ENCODE measurements at regions not wholly inside any gene's neighbourhood (a gene's known extent, or its start where the extent isn't known, plus 50 kb on each side); places are given as distances from the start of the nearest gene placed in this dataset.
"Not testable (repeated sequence)": the region's sequence is repeated elsewhere in the genome, so short reads cannot be mapped to it uniquely, and the experiment has no call there.

GRCh38 chr21:9067515-9067914 lies 1453.9 kb upstream of the TPTE start:
- H3K27ac ChIP-seq (ENCODE audit: low read depth in 1 of 2, low read length in 2 of 2); H3K4me3 ChIP-seq (ENCODE audit: low read depth in 1 of 3, low read length in 3 of 3); H3K9ac ChIP-seq (ENCODE audit: low read depth in 1 of 2, low read length in 2 of 2); DNase-seq (ENCODE audit: low spot score); H3K36me3 ChIP-seq (ENCODE audit: control insufficient read depth in 4 of 4, insufficient read depth in 3 of 4, low read depth in 1 of 4, low read length in 3 of 4); H3K4me1 ChIP-seq (ENCODE audit: control insufficient read depth in 4 of 4, insufficient read depth in 4 of 4, low read length in 3 of 4); H3K9me3 ChIP-seq (ENCODE audit: control insufficient read depth in 4 of 4, low read length in 3 of 4); H3K27me3 ChIP-seq (ENCODE audit: control insufficient read depth in 4 of 4, insufficient read depth in 4 of 4, low read length in 3 of 4): not testable (repeated sequence)
- 83% methylated on average over 2 of the region's 6 CpGs for WGBS

- 79% methylated on average over 9 of the region's 11 CpGs for WGBS
- H3K36me3 ChIP-seq (ENCODE audit: control insufficient read depth in 4 of 4, insufficient read depth in 3 of 4, low read depth in 1 of 4, low read length in 3 of 4); H3K9me3 ChIP-seq (ENCODE audit: control insufficient read depth in 4 of 4, low read length in 3 of 4); H3K9ac ChIP-seq (ENCODE audit: low read depth in 1 of 2, low read length in 2 of 2); H3K4me3 ChIP-seq (ENCODE audit: low read depth in 1 of 3, low read length in 3 of 3); H3K4me1 ChIP-seq (ENCODE audit: control insufficient read depth in 4 of 4, insufficient read depth in 4 of 4, low read length in 3 of 4); DNase-seq (ENCODE audit: low spot score); H3K27me3 ChIP-seq (ENCODE audit: control insufficient read depth in 4 of 4, insufficient read depth in 4 of 4, low read length in 3 of 4); H3K27ac ChIP-seq (ENCODE audit: low read depth in 1 of 2, low read length in 2 of 2): not testable (repeated sequence)
These were observed 1452.8 kb upstream of the TPTE start for GRCh38 chr21:9068622-9069021.

GRCh38 chr21:9070703-9071102 lies 1450.7 kb upstream of the TPTE start:
- H3K27me3 ChIP-seq (ENCODE audit: control insufficient read depth in 4 of 4, insufficient read depth in 4 of 4, low read length in 3 of 4); H3K9me3 ChIP-seq (ENCODE audit: control insufficient read depth in 4 of 4, low read length in 3 of 4); DNase-seq (ENCODE audit: low spot score); H3K4me1 ChIP-seq (ENCODE audit: control insufficient read depth in 4 of 4, insufficient read depth in 4 of 4, low read length in 3 of 4); H3K9ac ChIP-seq (ENCODE audit: low read depth in 1 of 2, low read length in 2 of 2); H3K36me3 ChIP-seq (ENCODE audit: control insufficient read depth in 4 of 4, insufficient read depth in 3 of 4, low read depth in 1 of 4, low read length in 3 of 4); H3K4me3 ChIP-seq (ENCODE audit: low read depth in 1 of 3, low read length in 3 of 3); H3K27ac ChIP-seq (ENCODE audit: low read depth in 1 of 2, low read length in 2 of 2): not testable (repeated sequence)
- WGBS: 50% methylated on average over 17 of the region's 23 CpGs

- not testable (repeated sequence) for H3K27me3 ChIP-seq (ENCODE audit: control insufficient read depth in 4 of 4, insufficient read depth in 4 of 4, low read length in 3 of 4); H3K9me3 ChIP-seq (ENCODE audit: control insufficient read depth in 4 of 4, low read length in 3 of 4); H3K27ac ChIP-seq (ENCODE audit: low read depth in 1 of 2, low read length in 2 of 2); H3K4me3 ChIP-seq (ENCODE audit: low read depth in 1 of 3, low read length in 3 of 3); H3K9ac ChIP-seq (ENCODE audit: low read depth in 1 of 2, low read length in 2 of 2); DNase-seq (ENCODE audit: low spot score); H3K36me3 ChIP-seq (ENCODE audit: control insufficient read depth in 4 of 4, insufficient read depth in 3 of 4, low read depth in 1 of 4, low read length in 3 of 4); H3K4me1 ChIP-seq (ENCODE audit: control insufficient read depth in 4 of 4, insufficient read depth in 4 of 4, low read length in 3 of 4)
- WGBS: 87% methylated on average over 20 of the region's 22 CpGs
These were observed 1448.4 kb upstream of the TPTE start for GRCh38 chr21:9073010-9073409.

GRCh38 chr21:9074772-9075171 lies 1446.6 kb upstream of the TPTE start:
- H3K9ac ChIP-seq (ENCODE audit: low read depth in 1 of 2, low read length in 2 of 2); H3K27me3 ChIP-seq (ENCODE audit: control insufficient read depth in 4 of 4, insufficient read depth in 4 of 4, low read length in 3 of 4); H3K9me3 ChIP-seq (ENCODE audit: control insufficient read depth in 4 of 4, low read length in 3 of 4); H3K36me3 ChIP-seq (ENCODE audit: control insufficient read depth in 4 of 4, insufficient read depth in 3 of 4, low read depth in 1 of 4, low read length in 3 of 4); H3K4me3 ChIP-seq (ENCODE audit: low read depth in 1 of 3, low read length in 3 of 3); H3K27ac ChIP-seq (ENCODE audit: low read depth in 1 of 2, low read length in 2 of 2); H3K4me1 ChIP-seq (ENCODE audit: control insufficient read depth in 4 of 4, insufficient read depth in 4 of 4, low read length in 3 of 4); DNase-seq (ENCODE audit: low spot score): not testable (repeated sequence)
- 86% methylated on average over 12 of the region's 13 CpGs for WGBS

GRCh38 chr21:9083091-9083826 lies 1438.1 kb upstream of the TPTE start:
- H3K4me3 ChIP-seq (ENCODE audit: low read depth in 1 of 3, low read length in 3 of 3); H3K4me1 ChIP-seq (ENCODE audit: control insufficient read depth in 4 of 4, insufficient read depth in 4 of 4, low read length in 3 of 4); H3K9me3 ChIP-seq (ENCODE audit: control insufficient read depth in 4 of 4, low read length in 3 of 4); H3K9ac ChIP-seq (ENCODE audit: low read depth in 1 of 2, low read length in 2 of 2); H3K27me3 ChIP-seq (ENCODE audit: control insufficient read depth in 4 of 4, insufficient read depth in 4 of 4, low read length in 3 of 4); H3K36me3 ChIP-seq (ENCODE audit: control insufficient read depth in 4 of 4, insufficient read depth in 3 of 4, low read depth in 1 of 4, low read length in 3 of 4); DNase-seq (ENCODE audit: low spot score); H3K27ac ChIP-seq (ENCODE audit: low read depth in 1 of 2, low read length in 2 of 2): not testable (repeated sequence)
- WGBS: 79% methylated on average over 37 of the region's 37 CpGs

- not testable (repeated sequence) for H3K27ac ChIP-seq (ENCODE audit: low read depth in 1 of 2, low read length in 2 of 2); DNase-seq (ENCODE audit: low spot score); H3K9ac ChIP-seq (ENCODE audit: low read depth in 1 of 2, low read length in 2 of 2); H3K9me3 ChIP-seq (ENCODE audit: control insufficient read depth in 4 of 4, low read length in 3 of 4); H3K4me3 ChIP-seq (ENCODE audit: low read depth in 1 of 3, low read length in 3 of 3); H3K27me3 ChIP-seq (ENCODE audit: control insufficient read depth in 4 of 4, insufficient read depth in 4 of 4, low read length in 3 of 4); H3K4me1 ChIP-seq (ENCODE audit: control insufficient read depth in 4 of 4, insufficient read depth in 4 of 4, low read length in 3 of 4); H3K36me3 ChIP-seq (ENCODE audit: control insufficient read depth in 4 of 4, insufficient read depth in 3 of 4, low read depth in 1 of 4, low read length in 3 of 4)
- WGBS: 89% methylated on average over 13 of the region's 13 CpGs
These were observed 1435.1 kb upstream of the TPTE start for GRCh38 chr21:9086299-9086698.

- DNase-seq (ENCODE audit: low spot score); H3K27ac ChIP-seq (ENCODE audit: low read depth in 1 of 2, low read length in 2 of 2); H3K4me3 ChIP-seq (ENCODE audit: low read depth in 1 of 3, low read length in 3 of 3); H3K36me3 ChIP-seq (ENCODE audit: control insufficient read depth in 4 of 4, insufficient read depth in 3 of 4, low read depth in 1 of 4, low read length in 3 of 4); H3K27me3 ChIP-seq (ENCODE audit: control insufficient read depth in 4 of 4, insufficient read depth in 4 of 4, low read length in 3 of 4); H3K9me3 ChIP-seq (ENCODE audit: control insufficient read depth in 4 of 4, low read length in 3 of 4); H3K9ac ChIP-seq (ENCODE audit: low read depth in 1 of 2, low read length in 2 of 2); H3K4me1 ChIP-seq (ENCODE audit: control insufficient read depth in 4 of 4, insufficient read depth in 4 of 4, low read length in 3 of 4): not testable (repeated sequence)
- WGBS: 79% methylated on average over 30 of the region's 30 CpGs
These were observed 1433.6 kb upstream of the TPTE start for GRCh38 chr21:9087816-9088215.

- not testable (repeated sequence) for DNase-seq (ENCODE audit: low spot score); H3K9ac ChIP-seq (ENCODE audit: low read depth in 1 of 2, low read length in 2 of 2); H3K9me3 ChIP-seq (ENCODE audit: control insufficient read depth in 4 of 4, low read length in 3 of 4); H3K4me3 ChIP-seq (ENCODE audit: low read depth in 1 of 3, low read length in 3 of 3); H3K36me3 ChIP-seq (ENCODE audit: control insufficient read depth in 4 of 4, insufficient read depth in 3 of 4, low read depth in 1 of 4, low read length in 3 of 4); H3K4me1 ChIP-seq (ENCODE audit: control insufficient read depth in 4 of 4, insufficient read depth in 4 of 4, low read length in 3 of 4); H3K27ac ChIP-seq (ENCODE audit: low read depth in 1 of 2, low read length in 2 of 2); H3K27me3 ChIP-seq (ENCODE audit: control insufficient read depth in 4 of 4, insufficient read depth in 4 of 4, low read length in 3 of 4)
- 27% methylated on average over 10 of the region's 17 CpGs for WGBS
These were observed 1391.6 kb upstream of the TPTE start for GRCh38 chr21:9129741-9130140.
